WTC11 (cell line): ENCODE measurements at regions not wholly inside any gene's neighbourhood (a gene's known extent, or its start where the extent isn't known, plus 50 kb on each side); places are given as distances from the start of the nearest gene placed in this dataset.

ENCODE experiments used
- ATAC-seq: fragments of 200-7000 bp; cut with Tn5 transposase; 2 replicates; pipeline ENCODE4 v1.10.0; 2021; ENCODE audit warnings: mild to moderate bottlenecking, moderate library complexity
- CTCF ChIA-PET: fragments of 300-600 bp; sonication (Branson Sonifier 250); formaldehyde crosslinking; loops from one replicate; lab custom pipeline; 2021; ENCODE audit warnings: antibody characterized with exemption; lab: Charles Lee
- POLR2A ChIA-PET: fragments of 350-600 bp; sonication (Branson Sonifier 250); formaldehyde crosslinking; loops from one replicate; lab custom pipeline; 2021; ENCODE audit warnings: antibody characterized with exemption; lab: Charles Lee
- DNase-seq: peaks from one replicate; pipeline ENCODE4 v3.0.0; 2021; ENCODE audit warnings: low spot score
- H3K27ac Mint-ChIP-seq: 2 replicates; pipeline ENCODE4 v1.8.0; 2021; ENCODE audit warnings: mixed read lengths
- H3K27me3 Mint-ChIP-seq: 2 replicates; pipeline ENCODE4 v1.8.0; 2021; ENCODE audit warnings: low read depth, mild to moderate bottlenecking, moderate library complexity, mixed read lengths
- H3K36me3 Mint-ChIP-seq: 2 replicates; pipeline ENCODE4 v1.8.0; 2021; ENCODE audit warnings: mixed read lengths
- H3K4me1 Mint-ChIP-seq: 2 replicates; pipeline ENCODE4 v1.8.0; 2022; ENCODE audit warnings: mixed read lengths
- H3K4me3 Mint-ChIP-seq: 2 replicates; pipeline ENCODE4 v1.8.0; 2021; ENCODE audit warnings: mild to moderate bottlenecking, moderate library complexity, mixed read lengths
- H3K9me3 Mint-ChIP-seq: 2 replicates; pipeline ENCODE4 v1.8.0; 2021; ENCODE audit warnings: mixed read lengths
- AR ChIP-seq: fragments of 250-450 bp; sonication (Bioruptor Pico); IDR thresholded peaks from 2 replicates; pipeline ENCODE4 v1.9.0; 2021; ENCODE audit warnings: mild to moderate bottlenecking
- E2F4 ChIP-seq: sonication (generic); formaldehyde crosslinking; IDR thresholded peaks from 2 replicates; pipeline ENCODE4 v1.8.1; 2022; ENCODE audit warnings: low read depth, mild to moderate bottlenecking, moderate library complexity, missing genetic modification reagents, borderline replicate concordance
- FOXP1 ChIP-seq: sonication (generic); formaldehyde crosslinking; IDR thresholded peaks from 2 replicates; pipeline ENCODE4 v1.8.0; 2022; ENCODE audit warnings: missing genetic modification reagents, mild to moderate bottlenecking, moderate library complexity, borderline replicate concordance
- NFATC4 ChIP-seq: fragments of 250-450 bp; sonication (Bioruptor Pico); IDR thresholded peaks from 2 replicates; pipeline ENCODE4 v1.9.0; 2021; ENCODE audit warnings: mild to moderate bottlenecking
- NFE2L1 ChIP-seq: sonication (generic); formaldehyde crosslinking; IDR thresholded peaks from 2 replicates; pipeline ENCODE4 v1.8.1; 2023; ENCODE audit warnings: missing genetic modification reagents
- NR1H2 ChIP-seq: sonication (generic); formaldehyde crosslinking; IDR thresholded peaks from 2 replicates; pipeline ENCODE4 v1.9.0; 2021; ENCODE audit warnings: mild to moderate bottlenecking, moderate library complexity, missing genetic modification reagents
- OVOL2 ChIP-seq: fragments of 250-450 bp; sonication (Bioruptor Pico); IDR thresholded peaks from 2 replicates; pipeline ENCODE4 v1.9.0; 2021; ENCODE audit warnings: mild to moderate bottlenecking, borderline replicate concordance
- PRDM15 ChIP-seq: sonication (generic); formaldehyde crosslinking; IDR thresholded peaks from 2 replicates; pipeline ENCODE4 v1.8.0; 2022; ENCODE audit warnings: missing genetic modification reagents
- SOX15 ChIP-seq: fragments of 250-450 bp; sonication (Bioruptor Pico); IDR thresholded peaks from 2 replicates; pipeline ENCODE4 v1.9.0; 2021; ENCODE audit warnings: mild to moderate bottlenecking
- STAT6 ChIP-seq: sonication (generic); formaldehyde crosslinking; conservative IDR thresholded peaks from 2 replicates; pipeline ENCODE4 v1.8.1; 2023; ENCODE audit warnings: mild to moderate bottlenecking, low read depth, missing genetic modification reagents, moderate library complexity
- ZNF138 ChIP-seq: sonication (generic); formaldehyde crosslinking; conservative IDR thresholded peaks from 2 replicates; pipeline ENCODE4 v1.8.1; 2022; ENCODE audit warnings: mild to moderate bottlenecking, moderate library complexity, missing genetic modification reagents
- ZNF396 ChIP-seq: fragments of 250-450 bp; sonication (Bioruptor Pico); IDR thresholded peaks from 2 replicates; pipeline ENCODE4 v1.8.0; 2021; ENCODE audit warnings: mild to moderate bottlenecking, moderate library complexity, borderline replicate concordance
- ZNF671 ChIP-seq: fragments of 250-450 bp; sonication (Bioruptor Pico); IDR thresholded peaks from 2 replicates; pipeline ENCODE4 v1.8.0; 2021; ENCODE audit warnings: mild to moderate bottlenecking

GRCh38 chr1:199272628-199273086 is 633.8 kb downstream of the PTPRC start (continued):
- TF ChIP-seq SOX15 (CRISPR knock-in tag) = no peak
- no peak for TF ChIP-seq OVOL2 (CRISPR knock-in tag)

- TF ChIP-seq ZNF138 (CRISPR knock-in tag) (no peak), NR1H2 (CRISPR knock-in tag) (no peak), STAT6 (CRISPR knock-in tag) (no peak), PRDM15 (CRISPR knock-in tag) (peak; percentile 63), ZNF671 (no peak), NFATC4 (CRISPR knock-in tag) (no peak)
- Mint-ChIP-seq H3K36me3 (no peaks in the 10 kb centered on the region), H3K4me3 (no peak overlapping the region), H3K4me1 (peaks cover 22% of the 10 kb centered on the region), H3K27me3 (no peaks in the 10 kb centered on the region), H3K27ac (peak overlapping the region; percentile 5; the same call in 1 of the 2 replicates), H3K9me3 (peaks cover 11% of the 10 kb centered on the region; the same call in 1 of the 2 replicates)
- DNase-seq (no peak), ATAC-seq (peak; percentile 81)
- ChIA-PET POLR2A (interaction anchor here (0.6 kb wide), 1 partner anchor 221 kb away, joined by 5 read pairs; no protein-coding TSS in a partner anchor), CTCF (interaction anchor here (0.9 kb wide), 1 partner anchor 11 kb away, joined by 4 read pairs; no protein-coding TSS in a partner anchor)
Observed at GRCh38 chr1:199273837-199274379, 635.1 kb downstream of the PTPRC start.

- no peak for ATAC-seq
- Mint-ChIP-seq H3K27me3 (no peaks in the 10 kb centered on the region), H3K27ac (no peak overlapping the region), H3K4me1 (peaks cover 6% of the 10 kb centered on the region)
- POLR2A ChIA-PET = no interaction called here
- TF ChIP-seq ZNF396 (CRISPR knock-in tag) = no peak
- no peak for TF ChIP-seq FOXP1 (CRISPR knock-in tag)
- no peak for TF ChIP-seq E2F4
- TF ChIP-seq AR = no peak
- TF ChIP-seq NFE2L1 (CRISPR knock-in tag) = no peak
- TF ChIP-seq NFATC4 (CRISPR knock-in tag) = no peak
- TF ChIP-seq, all 79 proteins: peak for 0
- DNase-seq = no peak
- CTCF ChIA-PET = no interaction called here
- Mint-ChIP-seq H3K4me3 (no peak overlapping the region), H3K9me3 (peaks cover 11% of the 10 kb centered on the region; the same call in 1 of the 2 replicates), H3K36me3 (no peaks in the 10 kb centered on the region)
Observed at GRCh38 chr1:199279067-199279466, 640.2 kb downstream of the PTPRC start.
